Smooth muscle cell (in vitro differentiated cells): ENCODE measurements at regions not wholly inside any gene's neighbourhood (a gene's known extent, or its start where the extent isn't known, plus 50 kb on each side); places are given as distances from the start of the nearest gene placed in this dataset.

Experiments used
- DNase-seq: peaks from one replicate; lab custom pipeline; 2025; ENCODE audit not compliant: unreplicated experiment; lab: John Stamatoyannopoulos, UW
- H2AFZ ChIP-seq: fragments of 200-600 bp; sonication (generic); 2 replicates; pipeline ENCODE4 v1.6.0; 2016; ENCODE audit warnings: antibody characterized with exemption, low read depth, mild to moderate bottlenecking
- H3F3A ChIP-seq: fragments of 200-600 bp; sonication (generic); 2 replicates; pipeline ENCODE4 v1.6.0; 2017; ENCODE audit warnings: antibody characterized with exemption, low read depth
- H3K27ac ChIP-seq: fragments of 200-600 bp; sonication (generic); 2 replicates; pipeline ENCODE4 v1.5.1; 2016; ENCODE audit warnings: low read depth, mild to moderate bottlenecking
- H3K27me3 ChIP-seq: fragments of 200-600 bp; sonication (generic); 2 replicates; pipeline ENCODE4 v1.6.1; 2016; ENCODE audit warnings: low read depth, mild to moderate bottlenecking
- H3K36me3 ChIP-seq: fragments of 200-600 bp; sonication (generic); 2 replicates; pipeline ENCODE4 v1.5.1; 2016; ENCODE audit warnings: low read depth
- H3K4me1 ChIP-seq: fragments of 200-600 bp; sonication (generic); 2 replicates; pipeline ENCODE4 v1.5.1; 2016; ENCODE audit warnings: low read depth
- H3K4me2 ChIP-seq: fragments of 200-600 bp; sonication (generic); 2 replicates; pipeline ENCODE4 v1.6.0; 2016; ENCODE audit warnings: mild to moderate bottlenecking
- H3K4me3 ChIP-seq: fragments of 200-600 bp; sonication (generic); 2 replicates; pipeline ENCODE4 v1.5.1; 2016; ENCODE audit warnings: mild to moderate bottlenecking
- H3K79me2 ChIP-seq: fragments of 200-600 bp; sonication (generic); 2 replicates; pipeline ENCODE4 v1.6.0; 2016; ENCODE audit warnings: low read depth, mild to moderate bottlenecking
- H3K9ac ChIP-seq: fragments of 200-600 bp; sonication (generic); 2 replicates; pipeline ENCODE4 v1.6.0; 2016; ENCODE audit warnings: low read depth
- H3K9me3 ChIP-seq: fragments of 200-600 bp; sonication (generic); replicated peaks from 2 replicates; pipeline ENCODE4 v1.5.1; 2016; ENCODE audit warnings: low read depth
- H4K20me1 ChIP-seq: fragments of 200-600 bp; sonication (generic); 2 replicates; pipeline ENCODE4 v1.6.0; 2016; ENCODE audit warnings: low read depth
- WGBS: methylation state at CpG from one replicate; pipeline ENCODE4 v1.1.7; 2016; ENCODE audit warnings: low lambda C conversion rate; 5-methylcytosine and 5-hydroxymethylcytosine counted together
- TF ChIP-seq, protein P1 (sequence below): fragments of 200-600 bp; sonication (generic); IDR thresholded peaks from 2 replicates; pipeline ENCODE4 v1.5.1; 2017; ENCODE audit warnings: borderline replicate concordance, mild to moderate bottlenecking, antibody characterized with exemption; ENCODE audit not compliant: insufficient read depth, poor library complexity, severe bottlenecking

- DNase-seq = no peak
- no peak overlapping the region for H3K9ac ChIP-seq
- H3K36me3 ChIP-seq = no peaks in the 10 kb centered on the region
- H3K79me2 ChIP-seq = no peaks in the 10 kb centered on the region
- H3K4me2 ChIP-seq = no peak overlapping the region
- H3K4me1 ChIP-seq = no peaks in the 10 kb centered on the region
- TF ChIP-seq, protein P1, sequence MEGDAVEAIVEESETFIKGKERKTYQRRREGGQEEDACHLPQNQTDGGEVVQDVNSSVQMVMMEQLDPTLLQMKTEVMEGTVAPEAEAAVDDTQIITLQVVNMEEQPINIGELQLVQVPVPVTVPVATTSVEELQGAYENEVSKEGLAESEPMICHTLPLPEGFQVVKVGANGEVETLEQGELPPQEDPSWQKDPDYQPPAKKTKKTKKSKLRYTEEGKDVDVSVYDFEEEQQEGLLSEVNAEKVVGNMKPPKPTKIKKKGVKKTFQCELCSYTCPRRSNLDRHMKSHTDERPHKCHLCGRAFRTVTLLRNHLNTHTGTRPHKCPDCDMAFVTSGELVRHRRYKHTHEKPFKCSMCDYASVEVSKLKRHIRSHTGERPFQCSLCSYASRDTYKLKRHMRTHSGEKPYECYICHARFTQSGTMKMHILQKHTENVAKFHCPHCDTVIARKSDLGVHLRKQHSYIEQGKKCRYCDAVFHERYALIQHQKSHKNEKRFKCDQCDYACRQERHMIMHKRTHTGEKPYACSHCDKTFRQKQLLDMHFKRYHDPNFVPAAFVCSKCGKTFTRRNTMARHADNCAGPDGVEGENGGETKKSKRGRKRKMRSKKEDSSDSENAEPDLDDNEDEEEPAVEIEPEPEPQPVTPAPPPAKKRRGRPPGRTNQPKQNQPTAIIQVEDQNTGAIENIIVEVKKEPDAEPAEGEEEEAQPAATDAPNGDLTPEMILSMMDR = peak; percentile 23
- no peaks in the 10 kb centered on the region for H3K27me3 ChIP-seq
- no peaks in the 10 kb centered on the region for H3K9me3 ChIP-seq
- H3K27ac ChIP-seq = no peak overlapping the region
- no peaks in the 10 kb centered on the region for H3F3A ChIP-seq
- WGBS = 68% methylated on average over 2 of the region's 2 CpGs
- H3K4me3 ChIP-seq = no peak overlapping the region
- H2AFZ ChIP-seq = no peak overlapping the region
- H4K20me1 ChIP-seq = no peaks in the 10 kb centered on the region
Observed at GRCh38 chr3:174620138-174620537, 239.0 kb upstream of the NAALADL2 start.

DNA sequence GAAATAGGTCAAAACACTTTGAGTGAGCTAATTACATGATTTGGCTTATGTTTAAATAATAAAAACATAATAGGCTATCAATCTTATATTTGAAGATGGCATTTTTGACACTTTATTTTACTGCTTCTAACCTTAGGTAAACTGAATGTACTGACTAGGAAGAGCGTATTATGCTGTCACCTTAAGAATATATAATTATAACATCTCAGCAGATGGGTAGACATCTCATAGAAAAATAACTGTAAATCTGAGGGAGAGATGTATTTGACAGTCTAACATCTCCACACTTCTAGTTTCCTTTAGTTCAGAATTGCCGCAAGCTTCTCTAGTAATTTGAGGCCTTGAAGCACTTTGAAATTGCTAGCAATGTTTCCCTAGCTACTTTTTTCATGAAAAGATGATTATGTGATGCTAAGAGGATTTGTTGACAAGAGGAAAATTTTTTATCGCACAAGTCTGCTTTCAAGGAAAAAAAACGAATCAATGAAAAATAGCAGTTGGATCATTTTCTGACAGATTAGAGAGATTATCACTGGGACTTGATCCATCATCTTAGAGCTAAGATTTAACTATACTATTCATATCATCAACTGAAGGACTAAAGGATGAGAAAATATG, 238.2 kb upstream of the NAALADL2 start:
- H3K27me3 ChIP-seq = no peaks in the 10 kb centered on the region
- H3F3A ChIP-seq = no peaks in the 10 kb centered on the region
- H4K20me1 ChIP-seq = no peaks in the 10 kb centered on the region
- no peak overlapping the region for H3K27ac ChIP-seq
- H3K4me3 ChIP-seq = no peak overlapping the region
- H3K4me1 ChIP-seq = no peaks in the 10 kb centered on the region
- TF ChIP-seq, protein P1 = no peak
- H3K79me2 ChIP-seq = no peaks in the 10 kb centered on the region
- H3K4me2 ChIP-seq = no peak overlapping the region
- H3K36me3 ChIP-seq = no peaks in the 10 kb centered on the region
- DNase-seq = no peak
- 96% methylated on average over 4 of the region's 4 CpGs for WGBS
- no peak overlapping the region for H2AFZ ChIP-seq
- no peaks in the 10 kb centered on the region for H3K9me3 ChIP-seq
- H3K9ac ChIP-seq = no peak overlapping the region

- Histone ChIP-seq H3K9ac (no peak overlapping the region), H4K20me1 (no peaks in the 10 kb centered on the region), H3K4me1 (no peaks in the 10 kb centered on the region), H3K4me2 (no peak overlapping the region), H3K27me3 (no peaks in the 10 kb centered on the region), H3K79me2 (no peaks in the 10 kb centered on the region), H3K9me3 (no peaks in the 10 kb centered on the region), H3K4me3 (no peak overlapping the region), H3F3A (no peaks in the 10 kb centered on the region), H2AFZ (no peak overlapping the region), H3K36me3 (no peaks in the 10 kb centered on the region), H3K27ac (no peak overlapping the region)
- TF ChIP-seq, protein P1 = no peak
- DNase-seq = no peak
Observed at GRCh38 chr3:174633342-174633741, 225.8 kb upstream of the NAALADL2 start.

- H3K4me3 ChIP-seq = no peak overlapping the region
- H3K4me2 ChIP-seq = no peak overlapping the region
- H3K27me3 ChIP-seq = no peaks in the 10 kb centered on the region
- H3K79me2 ChIP-seq = no peaks in the 10 kb centered on the region
- no peaks in the 10 kb centered on the region for H3F3A ChIP-seq
- no peak for DNase-seq
- H4K20me1 ChIP-seq = no peaks in the 10 kb centered on the region
- TF ChIP-seq, protein P1 = no peak
- no peak overlapping the region for H3K27ac ChIP-seq
- no peaks in the 10 kb centered on the region for H3K36me3 ChIP-seq
- H2AFZ ChIP-seq = no peak overlapping the region
- no peaks in the 10 kb centered on the region for H3K4me1 ChIP-seq
- H3K9me3 ChIP-seq = no peaks in the 10 kb centered on the region
- H3K9ac ChIP-seq = no peak overlapping the region
- WGBS = 69% methylated on average over 2 of the region's 2 CpGs
Observed at GRCh38 chr3:174636451-174636850, 222.7 kb upstream of the NAALADL2 start.
